ENCODE measurements at regions not wholly inside any gene's neighbourhood (a gene's known extent, or its start where the extent isn't known, plus 50 kb on each side); places are given as distances from the start of the nearest gene placed in this dataset.

DNA sequence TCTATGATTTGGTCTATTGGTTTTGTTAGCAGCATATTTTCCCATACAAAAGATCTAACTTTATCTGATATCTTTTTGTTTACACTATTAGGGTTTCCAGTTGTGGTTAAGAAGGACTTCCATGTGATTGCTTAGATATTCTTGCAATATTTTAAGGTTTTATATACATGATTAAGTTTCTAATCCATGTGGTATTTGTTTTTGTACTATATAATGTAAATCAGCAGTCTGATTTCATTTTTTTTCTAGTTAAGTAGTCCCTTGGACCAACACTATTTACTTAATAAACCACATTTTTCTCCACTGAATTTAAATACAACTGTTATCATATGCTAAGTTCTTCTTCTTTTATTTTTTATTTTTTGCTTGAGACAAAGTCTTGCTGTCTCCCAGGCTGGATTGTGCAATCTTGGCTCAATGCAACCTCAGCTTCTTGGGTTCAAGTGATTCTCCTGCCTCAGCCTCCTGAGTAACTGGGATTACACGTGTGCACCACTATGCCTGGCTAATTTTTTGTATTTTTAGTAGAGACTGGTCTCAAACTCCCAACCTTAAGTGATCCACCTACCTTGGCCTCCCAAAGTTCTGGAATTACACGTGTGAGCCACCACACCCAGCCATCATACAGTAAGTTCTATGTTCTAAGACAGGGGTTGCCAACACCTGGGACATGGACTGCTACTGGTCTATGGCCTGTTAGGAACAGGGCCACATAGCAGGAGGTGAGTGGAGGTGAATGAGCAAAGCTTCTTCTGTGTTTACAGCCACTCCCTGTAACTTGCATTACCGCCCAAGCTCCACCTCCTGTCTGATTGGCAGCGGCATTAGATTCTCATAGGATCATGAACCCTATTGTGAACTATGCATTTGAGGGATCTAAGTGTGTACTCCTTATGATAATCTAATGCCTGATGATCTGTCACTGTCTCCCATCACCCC lies 58.5 kb upstream of the RAB27B start:
- no TSS peak for BruUV-seq (replicated peaks)
- peaks cover 15% of the 10 kb centered on the region for H3K4me1 Mint-ChIP-seq (ENCODE audit: insufficient read depth, unreplicated experiment)
- no peaks in the 10 kb centered on the region for H3K27me3 Mint-ChIP-seq (ENCODE audit: insufficient read depth, unreplicated experiment)
- no peak overlapping the region for H3K27ac Mint-ChIP-seq (ENCODE audit: low read depth, unreplicated experiment)
- CTCF ChIA-PET = interaction anchor here (0.6 to 1.2 kb wide), 6 partner anchors 22 to 1913 kb away, joined by 3 to 4 read pairs (median 3); no protein-coding TSS in a partner anchor
- intact Hi-C loops (cut with micrococcal nuclease) = loop anchor here (10.0 kb wide), 1 partner anchor 135 kb away; no protein-coding TSS in a partner anchor
- H3K36me3 Mint-ChIP-seq (ENCODE audit: insufficient read depth, unreplicated experiment) = peaks cover 9% of the 10 kb centered on the region
- TF ChIP-seq CTCF (IDR thresholded peaks at IDR 0.05; ENCODE audit: unreplicated experiment) = no peak
- POLR2A ChIA-PET = interaction anchor here (0.6 to 0.7 kb wide), 2 partner anchors 22 to 602 kb away, joined by 3 read pairs; no protein-coding TSS in a partner anchor
- peaks cover 8% of the 10 kb centered on the region for H3K9me3 Mint-ChIP-seq (ENCODE audit: unreplicated experiment)
- H3K4me3 Mint-ChIP-seq (ENCODE audit: unreplicated experiment) = no peak overlapping the region
- DNase-seq (ENCODE audit: unreplicated experiment) = no peak

DNA sequence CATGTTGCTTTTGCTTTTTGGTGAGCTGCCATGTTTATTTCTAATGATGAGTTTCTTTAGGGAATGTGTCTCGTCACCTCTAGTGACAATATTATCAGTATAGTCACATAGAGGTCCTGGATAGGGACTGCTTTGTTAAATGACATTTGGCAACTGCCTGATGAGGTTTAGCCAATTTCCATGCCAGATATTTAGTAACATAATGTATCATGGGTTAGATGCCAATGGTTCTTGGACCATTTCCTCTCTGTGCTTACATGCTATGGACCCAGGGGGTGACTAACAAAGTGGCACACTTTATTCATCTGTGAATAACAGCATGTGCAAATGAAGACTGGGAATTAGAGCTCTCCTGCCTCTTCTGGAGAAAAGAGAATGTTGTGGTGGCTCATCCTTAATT lies 56.2 kb upstream of the RAB27B start:
- BruUV-seq (replicated peaks) = no TSS peak
- ChIA-PET POLR2A (interaction anchor here (0.9 to 1.2 kb wide), 3 partner anchors 19 to 57 kb away, joined by 3 to 5 read pairs (median 3); no protein-coding TSS in a partner anchor), CTCF (interaction anchor here (0.5 to 1.0 kb wide), 2 partner anchors 93 to 566 kb away, joined by 3 read pairs; no protein-coding TSS in a partner anchor)
- Mint-ChIP-seq H3K36me3 (ENCODE audit: insufficient read depth, unreplicated experiment) (peaks cover 9% of the 10 kb centered on the region), H3K27me3 (ENCODE audit: insufficient read depth, unreplicated experiment) (no peaks in the 10 kb centered on the region), H3K4me3 (ENCODE audit: unreplicated experiment) (no peak overlapping the region), H3K4me1 (ENCODE audit: insufficient read depth, unreplicated experiment) (peaks cover 37% of the 10 kb centered on the region), H3K27ac (ENCODE audit: low read depth, unreplicated experiment) (no peak overlapping the region), H3K9me3 (ENCODE audit: unreplicated experiment) (peaks cover 8% of the 10 kb centered on the region)
- TF ChIP-seq CTCF (IDR thresholded peaks at IDR 0.05; ENCODE audit: unreplicated experiment) = no peak
- intact Hi-C loops (cut with micrococcal nuclease) = loop anchor here (10.0 kb wide), 1 partner anchor 133 kb away; no protein-coding TSS in a partner anchor
- DNase-seq (ENCODE audit: unreplicated experiment) = peak; percentile 23

DNA sequence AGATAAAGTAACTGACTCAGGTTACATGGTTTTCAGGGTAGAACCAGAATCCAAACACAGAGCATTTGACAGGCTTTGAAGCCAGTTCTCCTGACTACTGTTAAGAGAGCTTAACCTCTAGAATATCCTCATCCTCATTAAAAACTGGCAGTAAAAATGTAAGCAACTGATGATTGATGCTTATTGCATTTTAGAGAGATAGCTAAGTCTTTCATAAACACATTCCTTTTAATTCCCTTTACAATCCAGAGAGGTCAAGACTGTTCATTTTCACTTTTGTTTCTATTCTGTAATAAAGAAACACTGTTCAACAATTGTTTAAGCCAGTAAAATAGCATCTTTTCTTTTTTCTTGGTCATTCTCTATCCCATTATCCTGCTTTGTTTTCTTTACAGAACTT lies 53.9 kb upstream of the RAB27B start:
- CTCF ChIA-PET = interaction anchor here (0.6 to 2.5 kb wide), 14 partner anchors 15 to 330 kb away, joined by 3 to 10 read pairs (median 3); no protein-coding TSS in a partner anchor
- Mint-ChIP-seq H3K36me3 (ENCODE audit: insufficient read depth, unreplicated experiment) (peaks cover 9% of the 10 kb centered on the region), H3K4me1 (ENCODE audit: insufficient read depth, unreplicated experiment) (peaks cover 55% of the 10 kb centered on the region), H3K9me3 (ENCODE audit: unreplicated experiment) (peaks cover 8% of the 10 kb centered on the region), H3K4me3 (ENCODE audit: unreplicated experiment) (no peak overlapping the region), H3K27me3 (ENCODE audit: insufficient read depth, unreplicated experiment) (no peaks in the 10 kb centered on the region), H3K27ac (ENCODE audit: low read depth, unreplicated experiment) (peak overlapping the region; percentile 92)
- DNase-seq (ENCODE audit: unreplicated experiment) = no peak
- intact Hi-C loops (cut with micrococcal nuclease) = loop anchor here (2.0 to 10.0 kb wide), 2 partner anchors 32 to 130 kb away; no protein-coding TSS in a partner anchor
- no TSS peak for BruUV-seq (replicated peaks)
- POLR2A ChIA-PET = interaction anchor here (1.0 to 3.2 kb wide), 5 partner anchors 33 to 62 kb away, joined by 5 to 36 read pairs (median 17); partner anchors contain the start of gene RAB27B
- TF ChIP-seq CTCF (IDR thresholded peaks at IDR 0.05; ENCODE audit: unreplicated experiment) = no peak

All from MCF 10A (cell line).